ENCODE measurements at regions not wholly inside any gene's neighbourhood (a gene's known extent, or its start where the extent isn't known, plus 50 kb on each side); places are given as distances from the start of the nearest gene placed in this dataset.

GRCh38 chr6:11639376-11640235, 102.1 kb downstream of the TMEM170B start:
- TF ChIP-seq, protein P1, sequence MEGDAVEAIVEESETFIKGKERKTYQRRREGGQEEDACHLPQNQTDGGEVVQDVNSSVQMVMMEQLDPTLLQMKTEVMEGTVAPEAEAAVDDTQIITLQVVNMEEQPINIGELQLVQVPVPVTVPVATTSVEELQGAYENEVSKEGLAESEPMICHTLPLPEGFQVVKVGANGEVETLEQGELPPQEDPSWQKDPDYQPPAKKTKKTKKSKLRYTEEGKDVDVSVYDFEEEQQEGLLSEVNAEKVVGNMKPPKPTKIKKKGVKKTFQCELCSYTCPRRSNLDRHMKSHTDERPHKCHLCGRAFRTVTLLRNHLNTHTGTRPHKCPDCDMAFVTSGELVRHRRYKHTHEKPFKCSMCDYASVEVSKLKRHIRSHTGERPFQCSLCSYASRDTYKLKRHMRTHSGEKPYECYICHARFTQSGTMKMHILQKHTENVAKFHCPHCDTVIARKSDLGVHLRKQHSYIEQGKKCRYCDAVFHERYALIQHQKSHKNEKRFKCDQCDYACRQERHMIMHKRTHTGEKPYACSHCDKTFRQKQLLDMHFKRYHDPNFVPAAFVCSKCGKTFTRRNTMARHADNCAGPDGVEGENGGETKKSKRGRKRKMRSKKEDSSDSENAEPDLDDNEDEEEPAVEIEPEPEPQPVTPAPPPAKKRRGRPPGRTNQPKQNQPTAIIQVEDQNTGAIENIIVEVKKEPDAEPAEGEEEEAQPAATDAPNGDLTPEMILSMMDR (IDR thresholded peaks at IDR 0.05): no peak
- TF ChIP-seq POLR2A (IDR thresholded peaks at IDR 0.05) (no peak), POLR2AphosphoS5 (IDR thresholded peaks at IDR 0.05; ENCODE audit: insufficient read depth in 1 of 2, low read depth in 1 of 2) (no peak)

All from vagina (tissue), 2 donors.